H9 (cell line): ENCODE measurements at regions not wholly inside any gene's neighbourhood (a gene's known extent, or its start where the extent isn't known, plus 50 kb on each side); places are given as distances from the start of the nearest gene placed in this dataset.
"Not testable (repeated sequence)": the region's sequence is repeated elsewhere in the genome, so short reads cannot be mapped to it uniquely, and the experiment has no call there.

Experiments
- DNase-seq: peaks from one replicate; pipeline ENCODE4 v3.0.0-alpha.2; 2017
- H2AFZ ChIP-seq: one replicate; pipeline ENCODE4 v1.6.1; 2013; ENCODE audit warnings: mild to moderate bottlenecking, low read length, control low read depth, moderate library complexity
- H2AK5ac ChIP-seq: 2 replicates; pipeline ENCODE4 v1.6.1; 2013; ENCODE audit warnings: low read length, control low read depth, mixed read lengths; ENCODE audit not compliant: insufficient read length
- H2BK120ac ChIP-seq: one replicate; pipeline ENCODE4 v1.6.1; 2013; ENCODE audit warnings: low read depth, mild to moderate bottlenecking, low read length, control low read depth, inconsistent platforms; ENCODE audit not compliant: poor library complexity, severe bottlenecking
- H2BK12ac ChIP-seq: 2 replicates; pipeline ENCODE4 v1.6.1; 2013; ENCODE audit warnings: low read length, control low read depth, mixed read lengths, low read depth; ENCODE audit not compliant: insufficient read length
- H2BK15ac ChIP-seq: 2 replicates; pipeline ENCODE4 v1.6.1; 2013; ENCODE audit warnings: low read depth, low read length, control low read depth
- H2BK20ac ChIP-seq: one replicate; pipeline ENCODE4 v1.6.1; 2013; ENCODE audit warnings: low read depth, mild to moderate bottlenecking, low read length, control low read depth, inconsistent platforms; ENCODE audit not compliant: poor library complexity, severe bottlenecking
- H2BK5ac ChIP-seq: 2 replicates; pipeline ENCODE4 v1.6.1; 2013; ENCODE audit warnings: low read length, control low read depth, mixed read lengths; ENCODE audit not compliant: insufficient read length
- H3K14ac ChIP-seq: 2 replicates; pipeline ENCODE4 v1.6.1; 2013; ENCODE audit warnings: low read length, control low read depth; ENCODE audit not compliant: insufficient read depth
- H3K18ac ChIP-seq: 2 replicates; pipeline ENCODE4 v1.6.1; 2013; ENCODE audit warnings: low read depth, mild to moderate bottlenecking, mixed read lengths, low read length, control low read depth; ENCODE audit not compliant: insufficient read length
- H3K23ac ChIP-seq: 2 replicates; pipeline ENCODE4 v1.6.1; 2013; ENCODE audit warnings: low read length, control low read depth, mixed read lengths, low read depth; ENCODE audit not compliant: insufficient read length
- H3K23me2 ChIP-seq: 2 replicates; pipeline ENCODE4 v1.6.1; 2013; ENCODE audit warnings: low read depth, mild to moderate bottlenecking, mixed read lengths, low read length, control low read depth; ENCODE audit not compliant: insufficient read length, poor library complexity, severe bottlenecking
- H3K27ac ChIP-seq: 2 replicates; pipeline ENCODE4 v1.5.1; 2013; ENCODE audit warnings: low read length, control low read depth, mixed read lengths, low read depth; ENCODE audit not compliant: insufficient read length
- H3K27me3 ChIP-seq: 2 replicates; pipeline ENCODE4 v1.6.1; 2013; ENCODE audit warnings: low read length, control low read depth, inconsistent platforms; ENCODE audit not compliant: insufficient read depth
- H3K4ac ChIP-seq: 2 replicates; pipeline ENCODE4 v1.6.1; 2013; ENCODE audit warnings: low read depth, mild to moderate bottlenecking, control low read depth, inconsistent platforms, low read length, moderate library complexity
- H3K4me1 ChIP-seq: 2 replicates; pipeline ENCODE4 v1.6.1; 2013; ENCODE audit warnings: low read length, control low read depth, inconsistent platforms; ENCODE audit not compliant: insufficient read depth
- H3K4me2 ChIP-seq: 2 replicates; pipeline ENCODE4 v1.6.1; 2013; ENCODE audit warnings: low read length, control low read depth, mixed read lengths; ENCODE audit not compliant: insufficient read length, insufficient read depth
- H3K56ac ChIP-seq: 2 replicates; pipeline ENCODE4 v1.6.1; 2013; ENCODE audit warnings: low read depth, mild to moderate bottlenecking, mixed read lengths, low read length, control low read depth; ENCODE audit not compliant: insufficient read length
- H3K79me1 ChIP-seq: 2 replicates; pipeline ENCODE4 v1.6.1; 2013; ENCODE audit warnings: low read depth, mild to moderate bottlenecking, moderate library complexity, low read length, control low read depth, inconsistent platforms; ENCODE audit not compliant: insufficient read depth, poor library complexity, severe bottlenecking
- H3K79me2 ChIP-seq: 2 replicates; pipeline ENCODE4 v1.6.1; 2013; ENCODE audit warnings: low read length, control low read depth, inconsistent platforms; ENCODE audit not compliant: insufficient read depth
- H3K9ac ChIP-seq: 2 replicates; pipeline ENCODE4 v1.6.1; 2013; ENCODE audit warnings: low read length, control low read depth, mixed read lengths; ENCODE audit not compliant: insufficient read length; ENCODE audit errors: extremely low read depth
- H3K9me3 ChIP-seq: one replicate; pipeline ENCODE4 v1.6.1; 2013; ENCODE audit warnings: low read depth, low read length, inconsistent platforms; ENCODE audit not compliant: control insufficient read depth
- H3T11ph ChIP-seq: one replicate; pipeline ENCODE4 v1.6.1; 2013; ENCODE audit warnings: mild to moderate bottlenecking, low read length, control low read depth, inconsistent platforms
- H4K20me1 ChIP-seq: one replicate; pipeline ENCODE4 v1.6.1; 2013; ENCODE audit not compliant: control insufficient read depth, insufficient read length, insufficient read depth
- H4K5ac ChIP-seq: 2 replicates; pipeline ENCODE4 v1.6.1; 2013; ENCODE audit warnings: low read depth, mild to moderate bottlenecking, mixed read lengths, low read length, control low read depth; ENCODE audit not compliant: insufficient read length
- H4K8ac ChIP-seq: replicated peaks from 2 replicates; pipeline ENCODE4 v1.6.1; 2013; ENCODE audit warnings: low read length, control low read depth, mixed read lengths, low read depth; ENCODE audit not compliant: insufficient read length
- H4K91ac ChIP-seq: 2 replicates; pipeline ENCODE4 v1.6.1; 2013; ENCODE audit warnings: low read depth, mild to moderate bottlenecking, moderate library complexity, mixed read lengths, low read length, control low read depth; ENCODE audit not compliant: insufficient read length
- H3K27ac Mint-ChIP-seq, 3 experiments: 2 replicates in 2 of 3; 3 replicates in 1 of 3; pipeline ENCODE4 v1.8.0; 2020 to 2021; ENCODE audit warnings: mixed read lengths in 3 of 3, mild to moderate bottlenecking in 1 of 3, moderate library complexity in 1 of 3
- H3K27me3 Mint-ChIP-seq: 2 replicates; pipeline ENCODE4 v1.8.0; 2021; ENCODE audit warnings: low read depth, mild to moderate bottlenecking, moderate library complexity, mixed read lengths
- H3K36me3 Mint-ChIP-seq, 3 experiments: 2 replicates in 2 of 3; 3 replicates in 1 of 3; pipeline ENCODE4 v1.8.0; 2020 to 2021; ENCODE audit warnings: low read depth in 3 of 3, mixed read lengths in 3 of 3; ENCODE audit not compliant: insufficient read depth in 1 of 3
- H3K4me1 Mint-ChIP-seq, 2 experiments: 2 replicates each; pipeline ENCODE4 v1.8.0; 2020; ENCODE audit warnings: mixed read lengths in 2 of 2
- H3K4me3 Mint-ChIP-seq, 2 experiments: 2 replicates in 1 of 2; 3 replicates in 1 of 2; pipeline ENCODE4 v1.8.0; 2020 to 2021; ENCODE audit warnings: mild to moderate bottlenecking in 2 of 2, mixed read lengths in 2 of 2, moderate library complexity in 1 of 2
- H3K9me3 Mint-ChIP-seq, 2 experiments: 2 replicates in 1 of 2; 3 replicates in 1 of 2; pipeline ENCODE4 v1.8.0; 2020; ENCODE audit warnings: mild to moderate bottlenecking in 2 of 2, mixed read lengths in 2 of 2, moderate library complexity in 1 of 2
- CTCF ChIP-seq: fragments of 200-600 bp; sonication (generic); conservative IDR thresholded peaks from 3 replicates; pipeline ENCODE4 v1.8.0; 2021; ENCODE audit warnings: antibody characterized with exemption, mild to moderate bottlenecking
- WGBS: extraction: QIAGEN DNeasy Blood & Tissue Kit; methylation state at CpG from one replicate; pipeline ENCODE4 v1.1.7; 2013; ENCODE audit warnings: missing lambda C conversion rate, low lambda C conversion rate, mixed read lengths; ENCODE audit not compliant: insufficient read length; ENCODE audit errors: extremely low coverage; 5-methylcytosine and 5-hydroxymethylcytosine counted together

GRCh38 chrX:118239913-118240698 lies 105.8 kb upstream of the WDR44 start:
- no peak overlapping the region for H3K27ac Mint-ChIP-seq
- TF ChIP-seq CTCF, result no peak
- Histone ChIP-seq H3K27me3 (no peaks in the 10 kb centered on the region), H4K5ac (no peak overlapping the region), H2AFZ (no peak overlapping the region), H3K4me1 (no peaks in the 10 kb centered on the region), H4K91ac (no peak overlapping the region), H3K4ac (no peak overlapping the region), H2BK12ac (no peak overlapping the region), H2BK5ac (no peak overlapping the region), H3K4me2 (no peak overlapping the region), H4K20me1 (no peaks in the 10 kb centered on the region), H2BK20ac (no peak overlapping the region), H3K23me2 (no peaks in the 10 kb centered on the region), H2AK5ac (no peak overlapping the region), H3K18ac (no peak overlapping the region), H3T11ph (no peak overlapping the region), H3K27ac (no peak overlapping the region), H3K23ac (no peak overlapping the region), H3K9me3 (peaks cover 25% of the 10 kb centered on the region), H2BK120ac (no peak overlapping the region), H3K9ac (no peak overlapping the region), H3K79me2 (no peaks in the 10 kb centered on the region), H4K8ac (no peak overlapping the region), H3K14ac (no peak overlapping the region), H2BK15ac (no peak overlapping the region), H3K56ac (no peak overlapping the region), H3K79me1 (no peaks in the 10 kb centered on the region)
- peaks cover 54 to 74% of the 10 kb centered on the region in 2 experiments for H3K9me3 Mint-ChIP-seq
- H3K4me3 Mint-ChIP-seq, result no peak overlapping the region
- DNase-seq, result no peak
- WGBS, result no CpG with 5 or more reads among the region's 6 CpGs
- no peaks in the 10 kb centered on the region for H3K4me1 Mint-ChIP-seq
- peaks cover 11 to 31% (median 27%) of the 10 kb centered on the region in 3 experiments for H3K36me3 Mint-ChIP-seq
- H3K27me3 Mint-ChIP-seq, result peaks cover 7% of the 10 kb centered on the region

- H3K56ac ChIP-seq, H3K9ac ChIP-seq, H3K14ac ChIP-seq, H3K18ac ChIP-seq, H4K91ac ChIP-seq, DNase-seq, H3K27me3 ChIP-seq, H3T11ph ChIP-seq, H4K5ac ChIP-seq, H3K4me1 Mint-ChIP-seq, H3K27ac ChIP-seq, H3K4me1 ChIP-seq, H3K4ac ChIP-seq, H3K79me2 ChIP-seq, H2BK12ac ChIP-seq, H2AK5ac ChIP-seq, H4K20me1 ChIP-seq, H2BK5ac ChIP-seq, H2AFZ ChIP-seq, H3K9me3 ChIP-seq, H3K4me3 Mint-ChIP-seq, H3K23me2 ChIP-seq, H3K27me3 Mint-ChIP-seq, H4K8ac ChIP-seq, H3K23ac ChIP-seq, H3K27ac Mint-ChIP-seq, H2BK15ac ChIP-seq, H2BK20ac ChIP-seq, H3K79me1 ChIP-seq, H2BK120ac ChIP-seq, H3K4me2 ChIP-seq: not testable (repeated sequence)
- H3K36me3 Mint-ChIP-seq, result peaks cover 2 to 16% (median 14%) of the 10 kb centered on the region in 3 experiments; a peak in 6 of 7 replicates
- peaks cover 34 to 49% of the 10 kb centered on the region in 2 experiments for H3K9me3 Mint-ChIP-seq
- no CpG with 5 or more reads among the region's 2 CpGs for WGBS
Observed at GRCh38 chrX:118246961-118247360, 98.9 kb upstream of the WDR44 start.
